PFSK-1 (cell line): ENCODE measurements at regions not wholly inside any gene's neighbourhood (a gene's known extent, or its start where the extent isn't known, plus 50 kb on each side); places are given as distances from the start of the nearest gene placed in this dataset.

ENCODE experiments used
- FOXP2 ChIP-seq: optimal IDR thresholded peaks from 2 replicates; pipeline ENCODE3; 2011; ENCODE audit warnings: borderline replicate concordance, control low read depth, inconsistent platforms; ENCODE audit not compliant: insufficient read depth; ENCODE audit errors: extremely low read length, extremely low read depth
- POLR2AphosphoS5 ChIP-seq: IDR thresholded peaks from 2 replicates; pipeline ENCODE4 v1.6.1; 2012; ENCODE audit warnings: low read depth, mild to moderate bottlenecking, control low read depth, low read length, moderate library complexity
- SIN3A ChIP-seq: IDR thresholded peaks from 2 replicates; pipeline ENCODE4 v1.6.1; 2012; ENCODE audit warnings: mild to moderate bottlenecking, low read length, moderate library complexity, borderline replicate concordance; ENCODE audit not compliant: insufficient read depth
- TAF1 ChIP-seq: IDR thresholded peaks from 2 replicates; pipeline ENCODE4 v1.6.1; 2012; ENCODE audit warnings: low read length, control low read depth, borderline replicate concordance; ENCODE audit not compliant: insufficient read depth
- TF ChIP-seq, protein P1 (sequence below), 2 experiments: IDR thresholded peaks; 2 replicates each; pipeline versions ENCODE4 v1.6.1 to v1.8.0; 2011 to 2012; ENCODE audit warnings: low read depth in 2 of 2, low read length in 2 of 2, control low read depth in 1 of 2, inconsistent platforms in 1 of 2, mild to moderate bottlenecking in 1 of 2, moderate library complexity in 1 of 2; ENCODE audit not compliant: insufficient read depth in 1 of 2

DNA sequence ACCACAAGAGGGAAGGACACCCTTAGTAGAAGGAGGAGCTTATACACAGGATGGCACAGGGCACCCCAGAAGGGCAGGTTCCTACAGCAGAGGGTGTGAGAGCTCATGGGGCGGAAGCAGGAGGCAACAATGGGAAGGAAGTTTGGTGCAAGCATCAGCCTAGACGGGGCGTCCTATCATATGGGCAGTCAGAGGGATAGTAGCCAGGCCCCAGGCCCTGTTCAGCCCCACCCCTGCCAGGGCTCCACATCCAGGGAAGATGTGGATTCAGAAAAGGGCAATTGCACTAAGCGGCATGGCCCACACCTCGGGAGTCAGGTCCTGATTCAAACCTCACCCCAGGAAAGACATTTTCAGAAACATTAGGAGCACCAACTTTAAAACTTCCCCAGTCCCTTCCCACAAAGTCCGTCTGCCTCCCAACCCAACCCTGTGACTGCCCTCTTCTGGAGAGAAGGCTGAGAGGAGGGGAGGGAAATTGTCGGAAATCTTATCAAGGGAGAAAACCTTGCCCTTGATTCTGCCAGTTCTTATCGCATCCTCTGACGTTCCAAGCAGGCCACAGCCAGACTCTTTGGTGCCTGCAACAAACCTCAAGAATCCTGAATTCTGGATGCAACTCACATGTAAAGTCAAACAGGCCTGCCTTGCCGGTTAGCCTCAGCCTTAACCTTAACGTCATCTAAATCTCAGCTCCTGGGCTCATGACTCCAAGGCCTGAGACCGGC lies 198.8 kb upstream of the CDH5 start:
- no peak for TF ChIP-seq SIN3A
- TF ChIP-seq, protein P1, sequence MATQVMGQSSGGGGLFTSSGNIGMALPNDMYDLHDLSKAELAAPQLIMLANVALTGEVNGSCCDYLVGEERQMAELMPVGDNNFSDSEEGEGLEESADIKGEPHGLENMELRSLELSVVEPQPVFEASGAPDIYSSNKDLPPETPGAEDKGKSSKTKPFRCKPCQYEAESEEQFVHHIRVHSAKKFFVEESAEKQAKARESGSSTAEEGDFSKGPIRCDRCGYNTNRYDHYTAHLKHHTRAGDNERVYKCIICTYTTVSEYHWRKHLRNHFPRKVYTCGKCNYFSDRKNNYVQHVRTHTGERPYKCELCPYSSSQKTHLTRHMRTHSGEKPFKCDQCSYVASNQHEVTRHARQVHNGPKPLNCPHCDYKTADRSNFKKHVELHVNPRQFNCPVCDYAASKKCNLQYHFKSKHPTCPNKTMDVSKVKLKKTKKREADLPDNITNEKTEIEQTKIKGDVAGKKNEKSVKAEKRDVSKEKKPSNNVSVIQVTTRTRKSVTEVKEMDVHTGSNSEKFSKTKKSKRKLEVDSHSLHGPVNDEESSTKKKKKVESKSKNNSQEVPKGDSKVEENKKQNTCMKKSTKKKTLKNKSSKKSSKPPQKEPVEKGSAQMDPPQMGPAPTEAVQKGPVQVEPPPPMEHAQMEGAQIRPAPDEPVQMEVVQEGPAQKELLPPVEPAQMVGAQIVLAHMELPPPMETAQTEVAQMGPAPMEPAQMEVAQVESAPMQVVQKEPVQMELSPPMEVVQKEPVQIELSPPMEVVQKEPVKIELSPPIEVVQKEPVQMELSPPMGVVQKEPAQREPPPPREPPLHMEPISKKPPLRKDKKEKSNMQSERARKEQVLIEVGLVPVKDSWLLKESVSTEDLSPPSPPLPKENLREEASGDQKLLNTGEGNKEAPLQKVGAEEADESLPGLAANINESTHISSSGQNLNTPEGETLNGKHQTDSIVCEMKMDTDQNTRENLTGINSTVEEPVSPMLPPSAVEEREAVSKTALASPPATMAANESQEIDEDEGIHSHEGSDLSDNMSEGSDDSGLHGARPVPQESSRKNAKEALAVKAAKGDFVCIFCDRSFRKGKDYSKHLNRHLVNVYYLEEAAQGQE (IDR thresholded peaks at IDR 0.05; ENCODE audit: insufficient read depth in 1 of 2, low read depth in 2 of 2, low read length in 2 of 2), result no peak
- no peak for TF ChIP-seq POLR2AphosphoS5
- TF ChIP-seq FOXP2, result no peak
- TF ChIP-seq TAF1, result no peak

DNA sequence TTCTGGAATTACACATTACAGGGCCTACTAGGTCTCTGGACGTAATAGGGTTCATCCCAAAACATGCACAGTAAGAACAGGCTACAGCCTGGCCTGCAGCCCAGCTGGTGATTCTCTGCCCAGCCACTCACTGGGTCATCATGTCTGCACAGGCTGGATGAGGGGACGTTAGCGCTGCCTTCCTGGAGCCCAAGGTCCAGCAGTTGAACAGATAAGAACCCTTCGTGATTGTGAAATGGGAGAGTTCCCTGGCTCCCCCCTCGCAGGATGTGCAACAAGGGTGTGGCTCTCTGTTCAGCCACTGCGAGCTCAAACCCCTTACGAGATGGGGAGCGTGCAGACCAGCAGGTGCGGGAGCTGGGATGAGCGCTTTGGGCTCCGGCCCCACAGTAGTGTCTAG lies 200.0 kb upstream of the CDH5 start:
- TF ChIP-seq SIN3A (no peak), FOXP2 (no peak), TAF1 (no peak), POLR2AphosphoS5 (no peak)
- TF ChIP-seq, protein P1 (IDR thresholded peaks at IDR 0.05; ENCODE audit: insufficient read depth in 1 of 2, low read depth in 2 of 2, low read length in 2 of 2), result no peak

GRCh38 chr16:66165879-66166278 lies 200.6 kb upstream of the CDH5 start:
- TF ChIP-seq TAF1 (no peak), SIN3A (no peak), POLR2AphosphoS5 (no peak), FOXP2 (no peak)
- TF ChIP-seq, protein P1 (IDR thresholded peaks at IDR 0.05; ENCODE audit: insufficient read depth in 1 of 2, low read depth in 2 of 2, low read length in 2 of 2), result no peak

DNA sequence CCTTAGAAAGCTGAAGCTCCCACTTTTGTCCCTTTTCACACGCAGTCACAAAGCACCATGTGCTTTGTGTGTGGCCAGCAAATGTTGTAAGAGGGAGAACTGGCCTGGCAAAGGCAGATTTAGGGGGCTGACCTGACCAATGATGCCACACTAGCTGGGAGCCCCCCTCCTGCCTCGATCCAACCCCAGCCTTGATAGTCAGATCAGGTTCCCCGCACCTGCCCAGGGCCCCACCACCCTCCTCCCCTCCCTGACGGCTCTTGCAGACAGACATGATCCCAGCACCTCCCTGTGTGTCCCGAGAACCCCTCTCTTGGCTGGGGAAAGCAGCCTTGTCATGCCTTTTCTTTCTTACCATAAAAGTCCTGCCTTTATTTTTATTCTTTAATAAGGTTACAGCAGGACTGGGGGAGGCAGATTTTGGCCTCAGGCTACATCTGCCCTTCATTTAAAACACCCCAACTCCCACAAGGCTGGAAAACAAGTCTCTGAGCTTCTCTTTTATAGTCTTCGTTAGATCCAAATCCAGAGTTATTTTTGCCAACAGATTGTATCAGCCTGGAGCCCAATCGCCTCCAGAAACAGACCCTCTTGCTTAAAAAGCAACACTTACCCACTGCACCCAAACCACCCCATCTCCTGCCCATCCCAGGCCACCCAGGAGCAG lies 201.8 kb upstream of the CDH5 start:
- no peak for TF ChIP-seq TAF1
- TF ChIP-seq, protein P1 (IDR thresholded peaks at IDR 0.05; ENCODE audit: insufficient read depth in 1 of 2, low read depth in 2 of 2, low read length in 2 of 2), result no peak
- no peak for TF ChIP-seq POLR2AphosphoS5
- no peak for TF ChIP-seq FOXP2
- no peak for TF ChIP-seq SIN3A
